DMS53 treated with DMSO at 0.1 percent for 48 hours (cell line): ENCODE measurements at regions not wholly inside any gene's neighbourhood (a gene's known extent, or its start where the extent isn't known, plus 50 kb on each side); places are given as distances from the start of the nearest gene placed in this dataset.

Experiments used
- DNase-seq: peaks from one replicate; lab custom pipeline; 2025; ENCODE audit not compliant: unreplicated experiment; lab: John Stamatoyannopoulos, UW

GRCh38 chr3:59653405-59654122 is 603.7 kb upstream of the CFAP20DC start:
- DNase-seq: no peak

- no peak for DNase-seq
These were observed 594.9 kb upstream of the CFAP20DC start for GRCh38 chr3:59644479-59645402.

GRCh38 chr3:59641169-59641899 is 591.5 kb upstream of the CFAP20DC start:
- no peak for DNase-seq

- DNase-seq: no peak
These were observed 583.1 kb upstream of the CFAP20DC start for GRCh38 chr3:59632760-59633573.

GRCh38 chr3:59631482-59631881 is 581.7 kb upstream of the CFAP20DC start:
- no peak for DNase-seq

GRCh38 chr3:59621037-59621436 is 571.2 kb upstream of the CFAP20DC start:
- no peak for DNase-seq

- DNase-seq: no peak
These were observed 570.5 kb upstream of the CFAP20DC start for GRCh38 chr3:59620325-59620724.

- no peak for DNase-seq
These were observed 562.6 kb upstream of the CFAP20DC start for GRCh38 chr3:59612444-59612715.

- no peak for DNase-seq
These were observed 562.0 kb upstream of the CFAP20DC start for GRCh38 chr3:59611649-59612443.

GRCh38 chr3:59609657-59610348 is 560.0 kb upstream of the CFAP20DC start:
- DNase-seq: no peak

GRCh38 chr3:59608356-59608755 is 558.5 kb upstream of the CFAP20DC start:
- DNase-seq: peak; percentile 5

- no peak for DNase-seq
These were observed 557.8 kb upstream of the CFAP20DC start for GRCh38 chr3:59607656-59608055.

GRCh38 chr3:59606638-59607266 is 556.9 kb upstream of the CFAP20DC start:
- peak; percentile 7 for DNase-seq

- peak; percentile 41 for DNase-seq
These were observed 556.2 kb upstream of the CFAP20DC start for GRCh38 chr3:59605944-59606534.

- DNase-seq: peak; percentile 18
These were observed 555.5 kb upstream of the CFAP20DC start for GRCh38 chr3:59605318-59605717.

GRCh38 chr3:59601486-59601885 is 551.7 kb upstream of the CFAP20DC start:
- DNase-seq: no peak

- no peak for DNase-seq
These were observed 550.8 kb upstream of the CFAP20DC start for GRCh38 chr3:59600631-59601030.

GRCh38 chr3:59596741-59597140 is 546.9 kb upstream of the CFAP20DC start:
- DNase-seq: no peak

- no peak for DNase-seq
These were observed 546.0 kb upstream of the CFAP20DC start for GRCh38 chr3:59595830-59596229.
